Activated CD8-positive, alpha-beta memory T cell treated with anti-CD3 and anti-CD28 coated beads for 1 hour (primary cell): ENCODE measurements at regions not wholly inside any gene's neighbourhood (a gene's known extent, or its start where the extent isn't known, plus 50 kb on each side); places are given as distances from the start of the nearest gene placed in this dataset.
"Not testable (repeated sequence)": the region's sequence is repeated elsewhere in the genome, so short reads cannot be mapped to it uniquely, and the experiment has no call there.

Experiments
- DNase-seq, 2 donors: peaks; one replicate each; pipeline ENCODE4 v3.0.0-alpha.2; 2020; ENCODE audit warnings: low read depth in 1 of 2; ENCODE audit errors: extremely low read depth in 1 of 2

DNA sequence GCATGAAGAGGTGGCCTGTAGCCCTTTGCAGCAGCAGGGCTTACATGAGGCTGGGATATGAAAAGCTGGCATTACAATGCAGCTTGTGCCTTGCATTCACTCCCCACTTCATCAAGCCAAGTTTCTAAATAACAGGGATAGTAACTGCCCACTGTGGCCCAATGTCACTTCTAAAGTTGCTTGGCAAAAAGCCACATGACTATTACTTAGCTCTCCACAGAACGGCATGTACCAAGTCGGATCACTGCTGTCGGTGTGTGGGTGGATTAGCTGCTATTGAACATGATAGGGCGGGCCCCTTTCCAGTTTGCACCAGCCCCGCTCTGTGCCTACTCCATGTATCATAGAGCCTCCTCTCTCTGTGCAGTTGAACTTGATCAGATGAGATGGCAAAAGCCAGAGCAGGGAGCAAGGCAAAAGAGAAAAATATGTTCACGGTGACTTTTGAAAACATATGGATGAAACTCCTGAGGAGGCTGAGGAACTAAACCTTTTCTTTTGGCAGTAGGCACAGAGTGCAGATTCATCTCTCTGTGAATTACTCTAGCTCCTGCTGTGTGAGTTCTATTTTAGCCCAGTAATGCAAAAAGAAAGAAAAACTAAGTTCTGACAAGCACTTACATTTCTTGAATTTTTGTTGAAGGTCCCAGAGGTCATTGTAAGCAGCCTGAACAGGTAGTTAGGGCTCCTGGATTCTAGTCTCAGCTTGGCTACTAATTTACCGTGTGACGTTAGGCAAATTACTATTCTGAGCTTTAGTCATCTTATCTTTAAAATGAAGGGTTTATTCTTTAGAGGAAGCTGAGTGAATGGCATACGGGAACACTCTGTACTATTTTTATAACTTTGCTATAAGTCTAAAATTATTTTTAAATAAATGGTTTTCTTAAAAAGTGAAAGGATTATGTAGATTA is 125.6 kb upstream of the NBPF9 start:
- not testable (repeated sequence) for DNase-seq

- DNase-seq: not testable (repeated sequence)
Measured at GRCh38 chr1:149229813-149230212, 126.5 kb upstream of the NBPF9 start.

DNA sequence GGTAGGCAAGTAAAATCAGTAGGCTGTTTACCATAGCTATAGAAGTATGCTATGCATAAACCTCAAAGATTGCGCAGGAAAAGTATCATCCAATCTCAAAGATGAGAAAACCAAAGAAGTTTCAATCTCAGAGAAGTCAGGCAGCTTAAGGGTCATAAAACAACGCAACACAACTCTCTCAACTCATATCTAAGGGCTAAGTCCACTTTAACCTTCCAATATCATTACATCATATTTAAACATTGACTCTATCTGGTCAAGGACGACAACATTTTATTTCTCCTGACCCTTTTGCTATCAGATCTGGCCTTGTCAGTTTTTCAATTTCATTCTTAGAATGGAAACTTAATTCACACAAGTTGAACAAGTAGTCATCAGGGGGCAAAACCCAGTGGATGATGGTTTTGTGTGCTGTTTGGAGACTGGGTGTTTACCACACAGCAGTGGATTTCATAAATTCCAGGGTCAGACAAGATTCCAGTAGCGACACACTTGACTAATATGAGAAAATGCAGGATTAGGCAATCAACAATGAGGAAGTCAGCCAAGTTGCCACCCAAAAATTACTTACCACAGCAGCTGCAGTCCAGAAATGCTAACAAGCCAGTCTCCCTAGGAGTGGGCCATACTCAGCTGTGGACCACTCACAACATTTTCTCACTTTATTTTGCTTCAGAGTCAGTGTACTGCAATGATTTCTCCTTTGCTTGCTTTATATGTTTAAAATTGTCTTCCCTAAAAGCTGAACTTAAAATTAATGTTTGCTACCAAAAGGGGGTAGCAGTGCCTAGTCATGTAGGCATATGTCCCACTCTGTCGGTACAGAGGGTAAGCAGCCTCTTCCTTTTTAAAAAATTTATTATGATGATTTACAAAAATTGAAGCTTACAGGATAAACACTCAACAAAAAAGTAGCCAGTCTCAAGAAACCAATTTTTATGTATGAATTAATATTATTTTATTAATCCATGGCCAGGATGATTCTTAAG is 131.9 kb upstream of the NBPF9 start:
- not testable (repeated sequence) for DNase-seq

DNA sequence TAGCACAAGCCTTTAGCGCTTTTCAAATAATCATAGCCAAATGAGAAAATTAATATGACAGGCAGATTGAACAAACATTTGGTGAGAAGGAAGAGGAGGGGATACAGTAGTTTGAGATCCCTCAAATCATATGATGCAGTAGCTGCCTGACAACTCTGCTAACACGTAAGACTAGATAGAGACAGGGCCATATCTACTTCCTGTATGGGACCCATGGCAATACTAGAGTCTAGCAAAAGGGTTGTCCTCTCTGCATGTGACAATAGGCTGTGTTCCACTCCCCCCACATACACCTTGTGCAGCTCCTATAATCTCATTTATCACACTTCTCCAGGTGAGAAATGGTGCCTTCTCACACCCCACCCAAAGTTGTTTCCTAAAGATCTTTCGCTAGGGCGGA is 134.2 kb upstream of the NBPF9 start:
- not testable (repeated sequence) for DNase-seq

DNA sequence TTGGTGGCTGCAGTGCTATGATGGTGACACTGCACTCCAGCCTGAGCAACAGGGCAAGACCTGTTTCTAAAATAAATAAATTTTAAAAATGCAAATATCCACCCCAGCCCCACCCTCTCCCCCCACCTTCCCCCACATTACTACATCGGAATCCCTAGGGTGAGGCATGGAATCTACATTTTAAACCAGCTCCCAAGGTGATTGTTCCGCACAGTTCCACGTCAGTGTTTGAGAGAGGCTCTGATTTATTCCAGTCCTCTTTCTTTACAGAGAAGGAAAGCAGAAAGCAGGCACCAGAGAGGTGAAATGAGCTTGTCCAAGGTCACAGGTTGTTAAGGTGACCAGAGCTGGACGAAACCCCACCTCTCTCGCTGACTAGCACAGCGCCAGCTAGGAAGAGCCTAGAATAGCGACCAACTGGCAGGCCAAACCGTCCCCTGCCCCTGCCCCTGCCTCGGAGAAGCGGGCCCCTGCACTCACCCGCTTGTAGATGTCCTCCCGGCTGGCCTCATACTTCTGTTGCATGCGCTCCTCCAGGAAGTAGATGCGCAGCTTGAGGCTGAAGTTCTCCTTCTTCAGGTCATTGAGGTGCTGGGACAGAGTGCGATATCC is 136.7 kb upstream of the NBPF9 start:
- DNase-seq: not testable (repeated sequence)

DNA sequence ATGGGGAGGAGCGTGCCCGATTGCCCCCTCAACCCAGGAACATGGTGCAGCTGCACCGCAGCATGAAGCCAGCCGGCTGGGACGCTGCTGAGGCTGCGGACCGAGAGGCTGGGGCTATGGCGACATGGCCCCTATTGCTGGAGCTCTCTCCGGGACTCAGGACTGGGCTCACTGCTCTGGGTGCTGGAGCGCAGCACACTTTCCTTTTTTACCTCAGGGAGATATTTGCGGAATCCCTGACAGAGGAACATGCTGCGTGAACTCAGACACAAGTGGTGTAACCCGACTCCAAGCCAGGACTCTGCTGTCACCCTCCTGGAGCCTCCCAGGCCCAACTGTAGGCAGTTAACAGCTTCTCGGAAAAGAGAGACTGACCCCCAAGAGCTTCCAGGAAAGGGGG is 137.2 kb upstream of the NBPF9 start:
- DNase-seq: not testable (repeated sequence)

GRCh38 chr1:149241272-149241671 is 137.9 kb upstream of the NBPF9 start:
- DNase-seq: not testable (repeated sequence)

- not testable (repeated sequence) for DNase-seq
Measured at GRCh38 chr1:149243572-149243971, 140.2 kb upstream of the NBPF9 start.

DNA sequence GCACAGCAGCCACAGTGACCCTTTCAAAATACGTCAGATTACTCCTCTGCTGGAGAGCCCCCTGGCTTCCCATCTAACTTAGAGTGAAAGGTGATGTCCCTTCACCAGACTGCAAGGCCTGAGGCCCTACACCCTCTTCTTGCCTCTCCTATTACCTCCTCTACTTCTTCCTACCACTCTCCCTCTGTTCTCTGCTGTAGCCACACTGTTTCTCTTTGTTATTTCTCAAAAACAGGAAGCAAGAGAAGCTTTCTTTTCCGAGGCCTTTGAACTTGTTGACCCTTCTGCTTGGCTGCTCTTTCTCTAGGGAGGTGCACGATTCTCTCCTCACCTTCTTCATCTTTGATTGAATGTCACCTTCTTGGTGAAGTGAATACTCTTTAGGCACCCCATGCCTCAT is 141.3 kb upstream of the NBPF9 start:
- not testable (repeated sequence) for DNase-seq

- not testable (repeated sequence) for DNase-seq
Measured at GRCh38 chr1:149246212-149246611, 142.9 kb upstream of the NBPF9 start.

GRCh38 chr1:149248610-149249009 is 145.3 kb upstream of the NBPF9 start:
- not testable (repeated sequence) for DNase-seq

GRCh38 chr1:149249850-149250467 is 146.6 kb upstream of the NBPF9 start:
- DNase-seq: not testable (repeated sequence)

DNA sequence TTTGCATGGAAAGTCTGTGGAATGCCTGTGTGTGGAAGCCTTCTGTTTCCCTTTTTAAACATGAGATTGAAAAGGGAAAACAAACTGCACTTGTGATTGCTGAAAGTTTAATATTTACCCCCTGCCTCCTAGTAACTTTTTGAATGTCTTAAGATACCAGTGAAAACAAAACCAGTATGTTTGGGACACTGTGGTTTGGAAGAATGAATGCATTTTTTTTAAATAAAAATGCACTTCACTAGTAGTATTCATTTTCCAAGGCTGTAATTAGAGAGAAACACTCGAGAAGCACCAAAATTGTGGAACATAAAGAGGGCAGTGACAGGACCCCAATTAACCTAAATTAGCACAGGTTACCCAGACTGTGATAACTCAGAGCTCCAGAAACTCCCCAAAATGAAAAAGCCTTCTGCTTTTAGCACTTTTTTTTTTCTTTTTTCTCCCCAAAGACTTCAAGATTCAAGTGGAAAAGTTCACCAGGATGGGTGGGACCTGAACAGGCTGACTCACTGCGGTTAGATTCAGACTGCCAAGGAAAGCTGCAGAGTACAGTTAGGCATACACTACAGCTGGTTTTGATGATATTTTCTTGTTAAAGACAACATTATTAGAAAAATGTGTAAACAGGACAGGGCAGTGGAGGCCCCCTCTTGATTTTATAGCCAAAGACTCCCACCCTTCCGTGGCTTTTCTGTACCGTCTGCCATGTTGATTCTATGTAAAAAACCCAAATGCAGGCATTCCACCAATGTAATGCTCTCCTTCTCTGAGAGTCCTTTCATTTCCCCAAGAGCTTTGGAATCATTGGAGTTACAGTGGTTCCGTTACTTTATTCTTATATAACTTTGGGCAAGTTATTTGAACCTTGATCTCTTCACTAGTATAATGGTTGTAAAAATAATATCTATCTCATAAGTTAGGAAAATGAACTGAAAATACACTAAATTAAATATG is 151.8 kb upstream of the NBPF9 start:
- DNase-seq: not testable (repeated sequence)

DNA sequence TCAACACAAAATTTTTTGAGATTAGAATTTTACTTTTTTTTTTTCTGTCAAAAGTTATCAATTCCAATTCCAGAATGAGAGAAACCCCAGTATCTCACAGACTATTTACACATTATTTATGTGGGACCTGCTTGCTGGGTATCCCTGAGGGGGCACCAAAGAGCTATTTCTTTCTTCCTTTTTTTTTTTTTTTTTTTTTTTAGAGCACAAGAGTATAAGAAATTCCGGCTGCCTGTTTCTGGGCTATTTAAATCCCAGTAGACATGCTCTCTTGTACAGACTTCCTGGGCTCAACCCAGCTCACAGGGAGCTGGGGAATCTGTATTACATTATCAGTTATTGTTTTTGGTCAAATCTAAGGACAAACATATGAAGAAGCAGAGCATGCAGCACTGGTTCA is 156.9 kb upstream of the NBPF9 start:
- DNase-seq: not testable (repeated sequence)

- not testable (repeated sequence) for DNase-seq
Measured at GRCh38 chr1:149260736-149261340, 157.5 kb upstream of the NBPF9 start.

- not testable (repeated sequence) for DNase-seq
Measured at GRCh38 chr1:149267287-149267686, 163.9 kb upstream of the NBPF9 start.

DNA sequence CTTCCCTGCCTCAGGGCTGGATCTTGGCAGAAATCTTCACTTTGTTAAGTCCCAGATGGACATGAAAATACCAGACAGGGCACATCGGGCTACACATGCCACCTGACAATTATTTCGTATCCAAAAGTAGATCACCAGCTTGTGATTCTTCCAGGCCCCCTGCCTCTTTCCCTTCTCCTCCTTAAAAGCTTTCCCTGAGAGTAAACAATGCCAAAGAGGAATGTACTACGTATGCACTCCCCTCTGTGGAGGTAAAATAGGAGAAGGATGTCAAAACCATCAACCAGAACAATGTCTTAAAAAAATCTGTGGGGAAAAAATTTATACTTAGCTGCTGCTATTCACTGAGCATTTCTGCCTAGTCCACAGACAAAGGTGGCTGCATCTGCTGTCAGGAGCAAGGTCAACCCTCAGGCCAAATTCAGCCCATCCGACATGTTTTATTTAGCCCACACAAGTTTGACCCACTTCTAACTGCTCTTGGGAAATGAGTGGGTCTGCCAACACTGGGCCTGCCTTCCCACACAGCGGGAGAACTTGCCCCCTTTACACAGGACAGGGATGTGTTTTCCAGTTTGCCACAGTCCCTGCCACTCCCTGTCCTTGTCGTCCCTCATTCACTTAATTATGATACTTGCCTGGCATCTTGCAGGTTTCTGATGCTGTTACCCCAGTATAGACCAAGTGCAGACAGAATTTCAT is 165.8 kb upstream of the NBPF9 start:
- not testable (repeated sequence) for DNase-seq

DNA sequence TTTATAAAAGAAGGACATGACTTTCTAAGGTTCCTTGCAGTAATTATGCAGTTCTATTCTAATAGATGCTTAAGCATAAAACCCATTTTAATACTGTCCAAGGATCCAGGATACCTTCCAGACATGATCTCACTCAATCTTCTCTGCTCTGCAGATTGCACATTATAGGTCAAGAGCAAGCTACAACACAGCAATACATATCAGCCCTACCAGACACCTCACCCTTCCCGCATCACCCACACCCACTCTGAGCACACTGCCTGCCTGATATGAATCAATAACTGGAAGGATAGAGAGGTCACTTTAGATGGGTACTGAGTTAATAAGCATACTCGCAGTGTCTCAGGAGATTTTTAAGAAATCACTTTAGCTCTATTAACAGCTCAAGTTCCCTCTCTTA is 166.5 kb upstream of the NBPF9 start:
- not testable (repeated sequence) for DNase-seq
